Stimulated activated naive B cell treated with anti-CD40 and anti-IgM and Interleukin-4, amounts not matched to agents 10 μg/mL and 1 μg/mL and 100 μg/mL, for 72 hours (primary cell): ENCODE measurements at regions not wholly inside any gene's neighbourhood (a gene's known extent, or its start where the extent isn't known, plus 50 kb on each side); places are given as distances from the start of the nearest gene placed in this dataset.

Source experiments
- ATAC-seq, 2 donors: fragments of 150-1000 bp; cut with Tn5 transposase; replicated peaks; 2 replicates each; pipeline ENCODE4 v1.10.0; 2021; ENCODE audit warnings: moderate library complexity in 1 of 2
- DNase-seq: peaks from one replicate; pipeline ENCODE4 v3.0.0; 2021
- H3K27ac Mint-ChIP-seq: one replicate; pipeline ENCODE4 v1.8.0; 2022; ENCODE audit warnings: mild to moderate bottlenecking, mixed read lengths
- H3K27me3 Mint-ChIP-seq, 2 donors: one replicate each; pipeline ENCODE4 v1.8.0; 2022; ENCODE audit warnings: mixed read lengths in 2 of 2
- H3K36me3 Mint-ChIP-seq, 2 donors: one replicate each; pipeline ENCODE4 v1.8.0; 2022; ENCODE audit warnings: mixed read lengths in 2 of 2, mild to moderate bottlenecking in 1 of 2
- H3K4me1 Mint-ChIP-seq, 2 donors: one replicate each; pipeline ENCODE4 v1.8.0; 2022; ENCODE audit warnings: mixed read lengths in 2 of 2, mild to moderate bottlenecking in 1 of 2
- H3K4me3 Mint-ChIP-seq, 2 donors: one replicate each; pipeline ENCODE4 v1.8.0; 2022; ENCODE audit warnings: mild to moderate bottlenecking in 2 of 2, mixed read lengths in 2 of 2, moderate library complexity in 1 of 2
- H3K9me3 Mint-ChIP-seq, 2 donors: one replicate each; pipeline ENCODE4 v1.8.0; 2022; ENCODE audit warnings: mixed read lengths in 2 of 2, mild to moderate bottlenecking in 1 of 2

GRCh38 chr2:186085226-186085625 lies 346.6 kb downstream of the FSIP2 start:
- DNase-seq: no peak
- ATAC-seq: no peak
- peaks cover 0 to 4% of the 10 kb centered on the region in 2 donors for H3K9me3 Mint-ChIP-seq
- peaks cover 0 to 5% of the 10 kb centered on the region in 2 donors for H3K4me1 Mint-ChIP-seq
- H3K36me3 Mint-ChIP-seq: peaks cover 1 to 10% of the 10 kb centered on the region in 2 donors
- no peak overlapping the region for H3K4me3 Mint-ChIP-seq
- H3K27ac Mint-ChIP-seq: no peak overlapping the region
- no peaks in the 10 kb centered on the region for H3K27me3 Mint-ChIP-seq

DNA sequence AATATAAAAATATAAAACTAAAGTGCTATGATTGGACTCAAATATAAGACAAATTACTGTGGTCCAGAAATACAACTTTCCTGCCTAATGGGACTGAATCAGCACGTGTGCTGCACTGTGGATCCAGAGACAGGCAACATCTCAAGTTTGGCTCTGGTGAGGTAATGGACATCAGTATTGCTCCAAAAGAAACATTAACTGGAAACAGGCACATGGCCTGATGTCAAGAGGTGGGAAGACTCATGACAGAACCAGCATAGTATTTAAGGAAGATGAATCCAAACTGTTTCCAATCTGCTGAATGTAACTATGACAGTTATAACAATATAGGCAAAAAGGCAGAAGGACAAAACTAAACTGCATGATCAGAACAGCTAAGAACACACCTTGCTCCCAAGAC lies 354.6 kb downstream of the FSIP2 start:
- H3K36me3 Mint-ChIP-seq: peaks cover 3 to 6% of the 10 kb centered on the region in 2 donors
- H3K4me1 Mint-ChIP-seq: no peaks in the 10 kb centered on the region
- no peak for DNase-seq
- H3K27ac Mint-ChIP-seq: no peak overlapping the region
- ATAC-seq: no peak
- H3K27me3 Mint-ChIP-seq: no peaks in the 10 kb centered on the region
- H3K4me3 Mint-ChIP-seq: no peak overlapping the region
- H3K9me3 Mint-ChIP-seq: no peaks in the 10 kb centered on the region

GRCh38 chr2:186098821-186099220 lies 360.2 kb downstream of the FSIP2 start:
- Mint-ChIP-seq H3K36me3 (peaks cover 0 to 3% of the 10 kb centered on the region in 2 donors), H3K9me3 (no peaks in the 10 kb centered on the region), H3K4me3 (no peak overlapping the region), H3K4me1 (no peaks in the 10 kb centered on the region), H3K27me3 (no peaks in the 10 kb centered on the region), H3K27ac (no peak overlapping the region)
- ATAC-seq (no peak), DNase-seq (no peak)

DNA sequence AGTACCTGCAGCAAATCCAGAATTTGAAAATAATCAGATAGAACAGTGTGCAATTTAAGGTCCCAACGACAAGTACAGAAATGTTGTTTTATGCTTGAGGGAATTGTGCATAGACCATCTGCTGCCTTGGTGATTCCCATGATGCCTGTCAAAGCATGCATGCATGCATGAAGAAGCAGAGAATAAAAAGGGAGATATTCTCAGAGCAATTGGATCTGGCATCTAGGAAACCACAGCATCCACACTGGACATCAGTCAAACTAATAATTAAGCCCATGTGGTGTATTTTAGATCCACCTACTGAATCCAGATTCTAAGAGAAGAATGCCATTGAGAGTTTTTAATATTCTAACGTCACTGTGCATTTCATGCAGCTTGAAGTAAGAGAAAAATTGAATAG lies 361.2 kb downstream of the FSIP2 start:
- H3K9me3 Mint-ChIP-seq: no peaks in the 10 kb centered on the region
- no peak for DNase-seq
- no peak overlapping the region for H3K4me3 Mint-ChIP-seq
- H3K4me1 Mint-ChIP-seq: no peaks in the 10 kb centered on the region
- no peak overlapping the region for H3K27ac Mint-ChIP-seq
- H3K36me3 Mint-ChIP-seq: no peaks in the 10 kb centered on the region
- no peak for ATAC-seq
- no peaks in the 10 kb centered on the region for H3K27me3 Mint-ChIP-seq

DNA sequence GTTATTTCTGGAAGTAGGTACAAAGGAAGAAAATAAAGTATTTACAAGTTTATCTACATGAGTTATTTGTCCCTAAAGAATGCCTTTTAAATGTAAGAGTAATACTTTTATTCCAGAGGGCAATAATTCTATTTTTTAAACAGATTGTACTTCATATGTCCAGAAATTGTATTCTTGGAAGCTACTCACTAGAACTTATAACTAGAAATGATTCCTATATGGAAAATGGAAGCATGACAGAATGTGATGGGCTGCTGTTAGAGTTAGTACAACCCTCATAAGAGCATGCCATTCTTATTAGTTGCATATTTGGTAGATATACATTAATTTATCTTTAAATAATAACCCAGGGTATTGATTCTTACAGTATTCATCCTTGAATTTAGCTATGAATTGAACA lies 362.0 kb downstream of the FSIP2 start:
- H3K27me3 Mint-ChIP-seq: no peaks in the 10 kb centered on the region
- ATAC-seq: no peak
- no peak overlapping the region for H3K27ac Mint-ChIP-seq
- no peaks in the 10 kb centered on the region for H3K9me3 Mint-ChIP-seq
- no peak for DNase-seq
- H3K4me1 Mint-ChIP-seq: no peaks in the 10 kb centered on the region
- no peak overlapping the region for H3K4me3 Mint-ChIP-seq
- no peaks in the 10 kb centered on the region for H3K36me3 Mint-ChIP-seq

GRCh38 chr2:186101616-186102015 lies 363.0 kb downstream of the FSIP2 start:
- Mint-ChIP-seq H3K27ac (no peak overlapping the region), H3K9me3 (no peaks in the 10 kb centered on the region), H3K4me3 (no peak overlapping the region), H3K36me3 (no peaks in the 10 kb centered on the region), H3K4me1 (no peaks in the 10 kb centered on the region), H3K27me3 (no peaks in the 10 kb centered on the region)
- no peak for DNase-seq
- ATAC-seq: no peak

GRCh38 chr2:186103276-186103675 lies 364.7 kb downstream of the FSIP2 start:
- Mint-ChIP-seq H3K27ac (no peak overlapping the region), H3K4me1 (no peaks in the 10 kb centered on the region), H3K36me3 (no peaks in the 10 kb centered on the region), H3K4me3 (no peak overlapping the region), H3K9me3 (no peaks in the 10 kb centered on the region), H3K27me3 (no peaks in the 10 kb centered on the region)
- DNase-seq (no peak), ATAC-seq (no peak)

- DNase-seq (no peak), ATAC-seq (no peak)
- Mint-ChIP-seq H3K9me3 (no peaks in the 10 kb centered on the region), H3K27ac (no peak overlapping the region), H3K27me3 (no peaks in the 10 kb centered on the region), H3K4me1 (no peaks in the 10 kb centered on the region), H3K4me3 (no peak overlapping the region), H3K36me3 (no peaks in the 10 kb centered on the region)
These were observed 366.6 kb downstream of the FSIP2 start for GRCh38 chr2:186105016-186105724.

- H3K9me3 Mint-ChIP-seq: peaks cover 6% of the 10 kb centered on the region in 2 donors
- H3K27ac Mint-ChIP-seq: no peak overlapping the region
- ATAC-seq (no peak), DNase-seq (no peak)
- no peaks in the 10 kb centered on the region for H3K27me3 Mint-ChIP-seq
- H3K36me3 Mint-ChIP-seq: peaks cover under 1 to 5% of the 10 kb centered on the region in 2 donors
- no peak overlapping the region for H3K4me3 Mint-ChIP-seq
- no peaks in the 10 kb centered on the region for H3K4me1 Mint-ChIP-seq
These were observed 369.9 kb downstream of the FSIP2 start for GRCh38 chr2:186108470-186108869.

DNA sequence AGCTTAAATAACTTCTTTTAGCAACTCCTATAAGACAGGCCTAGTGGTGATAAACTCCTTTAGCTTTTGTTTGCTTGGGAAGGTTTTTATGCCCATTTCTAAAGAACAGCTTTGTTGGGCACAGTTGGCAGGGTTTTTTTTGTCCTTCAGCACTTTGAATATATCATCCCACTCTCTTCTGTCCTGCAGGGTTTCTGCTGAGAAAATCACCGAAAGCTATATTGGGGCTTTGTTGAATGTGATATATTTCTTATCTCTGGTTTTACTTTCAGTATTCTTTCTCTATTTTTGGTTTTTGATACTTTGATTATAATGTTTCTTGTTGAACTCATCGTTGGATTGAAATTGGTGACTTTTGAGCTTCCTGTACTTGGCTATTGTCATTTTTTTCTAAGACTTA lies 372.8 kb upstream of the ZC3H15 start:
- no peak overlapping the region for H3K4me3 Mint-ChIP-seq
- H3K9me3 Mint-ChIP-seq: peaks cover 9 to 14% of the 10 kb centered on the region in 2 donors
- no peaks in the 10 kb centered on the region for H3K4me1 Mint-ChIP-seq

GRCh38 chr2:186125156-186125555 lies 360.9 kb upstream of the ZC3H15 start:
- Mint-ChIP-seq H3K4me1 (no peaks in the 10 kb centered on the region), H3K9me3 (no peaks in the 10 kb centered on the region), H3K4me3 (no peak overlapping the region), H3K27ac (no peak overlapping the region), H3K27me3 (no peaks in the 10 kb centered on the region), H3K36me3 (no peaks in the 10 kb centered on the region)
- no peak for DNase-seq
- ATAC-seq: no peak

More for the DNA sequence above, 372.8 kb upstream of the ZC3H15 start:
- Mint-ChIP-seq H3K27me3 (no peaks in the 10 kb centered on the region), H3K36me3 (peaks cover 16 to 25% of the 10 kb centered on the region in 2 donors), H3K27ac (no peak overlapping the region)
- DNase-seq: no peak
- no peak for ATAC-seq

- ATAC-seq (no peak), DNase-seq (no peak)
- Mint-ChIP-seq H3K9me3 (no peaks in the 10 kb centered on the region), H3K27me3 (no peaks in the 10 kb centered on the region), H3K27ac (no peak overlapping the region), H3K36me3 (no peaks in the 10 kb centered on the region), H3K4me1 (no peaks in the 10 kb centered on the region), H3K4me3 (no peak overlapping the region)
These were observed 360.4 kb upstream of the ZC3H15 start for GRCh38 chr2:186125625-186126024.

- DNase-seq (no peak), ATAC-seq (no peak)
- Mint-ChIP-seq H3K4me3 (no peak overlapping the region), H3K27ac (no peak overlapping the region), H3K9me3 (no peaks in the 10 kb centered on the region), H3K27me3 (no peaks in the 10 kb centered on the region), H3K36me3 (no peaks in the 10 kb centered on the region), H3K4me1 (no peaks in the 10 kb centered on the region)
These were observed 359.9 kb upstream of the ZC3H15 start for GRCh38 chr2:186126181-186126580.

- ATAC-seq (no peak), DNase-seq (no peak)
- H3K4me1 Mint-ChIP-seq: no peaks in the 10 kb centered on the region
- H3K27ac Mint-ChIP-seq: no peak overlapping the region
- H3K36me3 Mint-ChIP-seq: no peaks in the 10 kb centered on the region
- no peak overlapping the region for H3K4me3 Mint-ChIP-seq
- H3K27me3 Mint-ChIP-seq: no peaks in the 10 kb centered on the region
- H3K9me3 Mint-ChIP-seq: no peaks in the 10 kb centered on the region
These were observed 356.1 kb upstream of the ZC3H15 start for GRCh38 chr2:186129767-186130581.
